HG02938 (cell line): ENCODE measurements at regions not wholly inside any gene's neighbourhood (a gene's known extent, or its start where the extent isn't known, plus 50 kb on each side); places are given as distances from the start of the nearest gene placed in this dataset.

Experiments
- ATAC-seq: cut with Tn5 transposase; IDR thresholded peaks from one replicate; pipeline ENCODE4 v1.9.1; 2021; ENCODE audit warnings: mild to moderate bottlenecking, moderate library complexity; ENCODE audit not compliant: unreplicated experiment

DNA sequence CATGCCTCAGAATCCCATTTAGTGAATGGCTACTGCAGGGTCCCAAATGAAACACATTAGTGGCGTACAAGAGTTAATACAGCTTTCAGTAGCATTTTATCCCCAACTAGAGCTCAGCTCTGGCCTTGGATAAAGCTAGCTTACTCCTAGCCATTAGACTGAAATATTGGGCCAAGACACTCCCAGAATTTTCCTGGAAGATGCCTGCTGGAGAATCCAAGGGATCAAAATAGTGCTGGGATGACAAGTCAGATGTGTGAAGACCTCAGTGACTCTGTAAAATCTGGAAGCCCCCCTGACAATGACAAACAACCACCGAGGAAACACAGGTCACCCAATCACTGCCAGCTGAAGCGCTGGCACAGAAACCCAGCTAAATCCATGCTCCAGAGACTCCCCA, 303.1 kb upstream of the SORL1-AS1 start:
- no peak for ATAC-seq

DNA sequence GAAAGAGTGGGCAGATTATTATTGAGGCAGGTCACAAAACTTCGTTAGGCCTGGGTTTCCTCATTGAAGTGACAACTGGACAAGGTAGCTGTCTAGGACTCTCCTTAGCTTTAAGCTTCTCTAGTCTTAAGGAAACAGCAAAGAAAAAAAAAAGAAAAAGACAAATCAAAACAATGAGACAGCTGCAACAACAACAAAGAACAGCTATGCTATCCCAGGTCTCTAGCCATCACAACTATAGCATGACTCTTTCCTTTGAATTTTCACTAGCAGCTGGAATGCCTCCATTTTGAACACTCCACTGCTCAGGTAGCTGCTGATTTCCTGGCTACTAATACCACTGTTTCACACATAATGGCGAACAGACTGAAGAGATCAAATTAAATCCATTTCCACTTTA, 302.4 kb upstream of the SORL1-AS1 start:
- no peak for ATAC-seq

DNA sequence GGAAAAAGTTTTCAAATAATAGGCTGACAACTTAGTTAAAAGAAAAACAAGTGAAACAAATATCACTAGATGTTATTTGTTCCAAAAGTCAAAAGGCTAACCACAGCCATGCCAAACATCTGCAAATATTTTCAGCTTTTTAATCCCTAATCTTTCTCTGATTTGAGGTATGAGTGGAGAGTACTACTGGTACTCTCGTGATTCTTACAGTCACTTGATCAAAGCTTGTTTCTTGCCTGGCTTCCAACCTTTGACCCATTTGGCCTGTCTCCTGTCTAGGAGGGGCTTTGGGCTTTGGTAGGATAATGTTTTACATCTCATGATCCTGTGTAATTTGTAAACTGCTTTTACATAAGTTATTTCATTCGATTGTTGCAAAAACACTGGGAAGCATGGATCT, 301.8 kb upstream of the SORL1-AS1 start:
- ATAC-seq = no peak

DNA sequence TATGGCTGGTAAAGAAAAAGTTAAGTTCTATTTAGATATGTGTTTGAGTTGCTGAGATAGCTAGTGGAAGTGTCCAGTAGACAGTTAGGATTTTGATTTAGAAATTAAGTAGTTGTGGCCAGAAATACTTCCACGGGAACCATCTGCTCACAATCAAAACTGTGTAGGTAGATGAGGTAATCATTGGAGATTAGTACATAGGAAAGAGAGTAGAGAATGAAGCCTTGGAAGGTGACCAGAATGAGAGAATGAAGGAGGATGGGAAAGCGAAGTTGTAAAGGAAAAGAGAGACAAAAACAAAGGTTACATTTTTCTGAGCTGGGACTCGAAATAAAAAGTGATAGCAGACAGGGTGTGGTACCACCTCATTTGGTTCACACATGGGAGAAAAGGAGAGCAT, 296.9 kb upstream of the SORL1-AS1 start:
- no peak for ATAC-seq

DNA sequence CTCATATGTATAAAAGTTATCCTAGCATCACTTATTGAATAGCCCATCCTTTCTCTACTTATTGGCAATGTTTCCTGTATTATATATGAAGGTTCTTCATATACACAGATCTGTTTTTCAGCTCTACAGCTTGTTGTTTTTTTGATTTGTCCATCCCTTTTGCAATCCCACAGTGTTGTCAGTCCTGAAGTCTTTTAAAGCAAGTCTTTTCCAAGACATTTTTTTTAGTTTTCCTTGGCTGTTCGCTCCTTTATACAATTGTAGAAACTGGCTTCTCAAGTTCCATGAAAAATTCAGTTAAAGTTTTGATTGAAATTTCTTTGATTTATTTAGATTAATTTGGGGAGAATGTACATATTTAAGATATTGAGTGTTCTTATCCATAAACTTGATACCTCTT, 295.3 kb upstream of the SORL1-AS1 start:
- no peak for ATAC-seq

DNA sequence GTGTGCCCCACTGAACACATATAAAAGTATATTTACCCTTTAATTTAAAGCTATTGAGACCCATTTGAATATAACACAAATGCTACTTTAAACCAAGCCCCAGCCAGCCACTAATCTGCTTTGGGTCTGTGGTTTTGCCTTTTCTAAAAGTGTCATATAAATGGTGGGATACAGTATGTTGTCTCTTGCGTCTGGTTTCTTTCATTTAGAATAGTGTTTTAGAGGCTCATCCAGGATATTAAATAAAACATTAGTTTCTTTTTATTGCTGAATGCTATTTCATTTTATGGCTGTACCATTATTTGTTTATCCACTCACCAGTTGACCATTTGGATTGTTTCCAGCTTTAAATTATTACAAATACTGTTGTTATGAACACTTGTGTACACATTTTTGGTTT, 290.5 kb upstream of the SORL1-AS1 start:
- no peak for ATAC-seq

DNA sequence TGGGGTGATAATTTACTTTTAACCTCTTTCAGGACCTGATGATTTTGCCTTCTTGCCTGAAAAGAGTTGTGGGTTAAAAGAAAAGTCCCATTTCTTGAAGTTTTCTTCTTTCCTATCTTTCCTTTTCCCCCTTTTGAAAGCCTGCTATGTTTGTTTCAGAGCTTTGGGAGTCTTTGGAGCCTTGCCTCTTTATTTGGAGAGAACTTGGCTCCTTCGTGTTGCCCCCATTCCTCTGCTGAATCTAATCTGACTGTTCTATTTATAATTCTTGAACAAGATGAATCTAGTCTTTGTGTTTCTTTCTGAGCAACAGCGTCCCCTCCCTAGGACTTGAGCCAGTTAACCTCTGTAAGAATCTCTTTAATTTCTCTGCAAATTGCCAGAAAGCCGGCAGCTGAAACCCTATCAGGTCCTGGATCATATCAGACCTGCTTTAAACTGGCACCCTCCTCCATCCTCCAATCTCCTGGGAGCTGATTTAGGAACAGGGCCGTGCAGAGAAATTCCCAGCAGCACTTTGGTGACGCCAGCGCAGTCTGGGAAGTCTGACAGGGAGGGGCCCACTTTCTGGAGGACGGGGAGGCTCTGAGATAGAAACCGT, 289.1 kb upstream of the SORL1-AS1 start:
- no peak for ATAC-seq

DNA sequence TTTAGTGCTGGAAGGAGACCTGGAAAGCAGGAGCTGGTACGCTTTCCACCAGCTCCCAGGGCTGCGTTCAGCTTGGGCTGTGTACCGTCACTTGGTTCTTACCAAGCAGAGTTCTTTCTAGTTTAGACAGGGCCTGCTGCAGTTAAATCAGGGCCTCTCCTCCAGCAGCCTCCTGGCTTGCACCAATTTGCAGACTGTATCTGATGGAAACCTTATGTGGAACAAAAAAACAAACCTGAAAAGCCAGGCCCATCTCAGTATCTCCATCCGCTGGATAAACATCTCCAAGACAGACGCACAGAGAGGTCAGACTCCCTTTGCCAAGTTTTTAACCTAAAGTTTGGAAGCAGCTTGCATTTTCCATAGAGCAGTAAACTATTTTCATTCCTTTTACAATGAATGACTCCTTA, 288.6 kb upstream of the SORL1-AS1 start:
- no peak for ATAC-seq

DNA sequence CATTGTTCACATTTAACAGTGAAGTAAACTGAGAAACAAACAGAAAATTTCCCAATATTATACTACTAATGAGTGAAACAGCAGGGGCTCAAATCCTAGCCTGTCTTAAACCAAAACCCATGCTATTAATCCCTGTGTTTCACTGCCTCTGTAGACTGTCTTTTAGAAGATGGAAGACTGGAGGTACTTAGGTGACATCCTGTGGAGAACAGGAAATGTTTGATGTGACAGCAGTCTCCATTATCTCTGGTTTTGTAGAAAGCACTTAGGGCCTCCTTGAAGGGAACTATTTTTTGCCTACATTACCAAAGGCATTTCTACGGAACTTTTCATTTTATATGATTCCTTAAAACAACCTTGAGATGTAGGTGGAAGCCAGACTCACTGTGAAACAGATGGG, 288.1 kb upstream of the SORL1-AS1 start:
- no peak for ATAC-seq

DNA sequence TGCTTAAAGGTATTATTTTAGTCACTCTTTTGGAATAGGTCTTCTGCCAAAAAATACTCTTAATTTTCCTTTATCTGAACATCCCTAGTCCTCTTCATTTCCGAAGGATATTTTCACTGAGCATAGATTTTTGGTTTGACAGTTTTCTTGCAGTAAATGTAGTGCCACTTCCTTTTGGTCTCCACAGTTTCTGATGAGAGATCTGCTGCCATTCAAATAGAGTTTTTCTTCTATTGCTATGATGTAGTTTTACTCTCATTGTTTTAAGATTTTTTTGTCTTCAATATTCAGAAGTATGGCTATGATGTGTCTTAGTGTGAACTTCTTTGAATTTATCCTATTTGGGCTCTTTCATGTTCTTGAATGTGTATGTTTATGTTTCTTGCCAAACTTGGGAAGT, 281.1 kb upstream of the SORL1-AS1 start:
- no peak for ATAC-seq

DNA sequence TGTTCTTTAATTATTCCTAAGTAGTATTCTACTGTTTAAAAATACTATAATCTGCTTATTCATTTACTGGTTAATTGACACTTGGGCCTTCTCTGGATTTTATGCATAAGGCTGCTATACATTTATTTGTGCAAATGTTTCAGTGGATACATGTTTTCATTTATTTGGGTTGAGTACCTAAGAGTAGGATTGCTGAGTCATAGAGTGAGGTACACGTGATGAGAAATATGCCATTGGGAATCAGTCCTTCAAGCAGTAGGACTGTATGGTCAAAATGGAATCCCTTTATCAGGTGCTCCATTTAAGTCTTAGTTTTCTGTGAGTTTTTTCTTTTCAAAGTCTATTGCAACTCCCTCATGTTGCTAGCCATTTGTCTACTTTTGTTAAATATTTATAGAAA, 275.2 kb upstream of the SORL1-AS1 start:
- ATAC-seq = no peak

DNA sequence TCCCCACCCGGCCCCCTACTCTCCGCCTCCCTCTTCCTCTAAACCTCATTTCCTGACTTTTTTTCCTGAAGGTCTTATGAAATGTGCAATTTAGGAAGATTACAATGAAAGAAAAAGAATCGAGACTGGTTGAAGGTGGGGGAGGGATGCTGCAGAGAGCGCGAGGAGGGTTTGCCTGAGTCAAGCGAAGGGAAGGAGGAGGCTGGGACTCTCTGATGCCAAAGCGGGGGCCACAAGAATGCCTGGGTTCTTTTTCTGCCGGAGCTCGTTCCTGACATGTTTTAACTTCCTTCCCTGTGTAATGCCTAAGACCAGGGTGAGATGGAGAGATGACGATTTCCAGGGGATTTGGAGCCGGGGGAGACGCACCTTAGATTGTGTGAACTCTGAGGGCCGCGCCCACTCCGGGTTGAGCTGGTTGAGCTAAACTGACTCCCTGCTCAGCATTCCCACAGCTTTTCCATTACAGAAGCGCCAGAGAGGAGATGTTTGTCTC, 270.5 kb upstream of the SORL1-AS1 start:
- no peak for ATAC-seq

DNA sequence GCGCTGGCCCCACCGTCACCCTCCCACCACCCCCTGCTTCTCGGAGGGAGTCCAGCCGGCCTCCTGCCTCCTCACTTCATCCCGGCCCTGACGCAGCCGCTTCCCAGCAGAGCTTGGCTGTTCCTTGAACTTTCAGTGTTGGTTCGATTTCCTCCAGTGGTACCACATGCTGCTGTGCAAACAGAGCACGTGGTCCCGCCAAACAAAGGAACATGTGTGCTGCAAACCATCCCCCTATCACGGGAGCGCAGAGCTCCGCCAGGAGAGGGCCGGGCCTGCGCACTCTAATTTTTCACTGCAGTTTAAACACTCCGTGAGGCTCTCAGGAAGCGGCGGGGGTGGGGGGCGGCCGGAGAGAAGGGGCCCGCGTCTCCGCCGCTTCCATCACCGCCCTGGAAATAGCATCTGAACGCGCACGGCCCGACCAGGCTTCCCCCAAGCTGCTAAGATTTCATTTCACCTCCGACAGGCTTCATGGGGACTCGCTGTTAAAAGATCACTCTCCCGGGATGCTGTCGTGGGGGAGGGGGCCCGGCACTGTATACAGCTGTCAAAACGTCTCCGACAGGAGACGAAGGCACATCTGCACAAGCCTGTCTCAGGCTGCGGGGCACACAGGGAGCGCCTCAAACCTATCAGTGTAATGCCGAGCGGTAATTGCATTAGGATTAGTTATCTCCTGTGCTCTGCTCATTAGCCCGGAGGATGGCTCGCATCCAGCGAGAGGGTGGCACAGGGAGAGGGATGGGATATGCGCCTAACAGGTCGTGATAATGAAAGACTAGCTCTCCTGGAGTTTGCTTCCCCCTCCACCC, 269.9 kb upstream of the SORL1-AS1 start:
- no peak for ATAC-seq

DNA sequence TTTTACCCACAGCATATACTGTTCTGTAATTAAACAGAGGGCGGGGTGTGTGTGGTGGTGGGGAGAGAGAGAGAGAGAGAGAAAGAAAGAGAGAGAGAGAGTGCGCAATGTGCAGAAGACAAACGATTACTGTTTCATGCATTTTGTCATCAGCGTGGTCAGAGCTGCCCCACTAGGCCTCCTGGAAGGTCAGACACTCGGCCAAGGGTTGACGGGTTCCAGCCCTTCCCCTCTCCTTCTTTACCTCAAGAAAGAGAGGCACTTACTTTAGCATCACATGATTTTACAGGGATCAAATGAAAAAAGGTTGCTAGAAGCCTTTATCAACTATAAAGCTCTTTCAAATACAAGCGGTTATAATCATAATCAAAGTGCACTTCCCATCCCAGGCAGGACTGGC, 269.2 kb upstream of the SORL1-AS1 start:
- ATAC-seq = no peak

DNA sequence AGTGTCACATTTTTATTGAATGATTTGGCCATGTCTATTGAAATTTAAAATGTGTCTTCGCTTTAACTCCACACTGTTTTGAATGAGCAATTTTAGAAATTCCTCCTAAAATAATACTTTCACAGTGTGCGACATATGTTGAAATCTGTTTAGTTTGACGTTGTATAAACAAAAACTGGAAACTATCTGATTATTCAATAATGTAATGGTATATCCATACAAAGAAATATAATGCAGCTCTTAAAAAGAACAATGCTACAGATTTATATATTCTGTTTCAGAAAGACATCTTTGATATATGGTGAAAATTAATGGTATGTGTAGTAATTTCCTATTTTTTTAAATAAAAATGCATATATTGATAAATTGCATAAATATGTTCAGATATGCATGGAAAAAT, 268.7 kb upstream of the SORL1-AS1 start:
- ATAC-seq = no peak

DNA sequence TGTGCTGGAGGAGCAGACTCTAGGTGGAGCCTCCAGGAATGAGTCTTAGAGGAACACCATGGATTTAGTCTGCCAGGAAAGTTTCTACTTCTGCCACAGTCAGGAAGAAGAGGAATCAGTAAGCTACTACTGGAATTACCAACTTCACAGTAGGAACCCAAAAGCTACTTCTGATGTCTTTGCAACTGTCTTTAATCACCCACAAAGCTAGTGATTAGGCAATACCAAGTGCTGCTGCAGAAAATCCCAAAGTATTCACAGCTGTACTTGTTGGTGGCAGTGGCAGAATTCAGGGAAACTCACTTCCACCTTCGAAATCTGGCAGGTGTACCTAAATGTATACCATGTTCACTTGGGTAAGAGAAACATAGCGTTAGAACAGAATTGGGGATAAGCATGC, 264.5 kb upstream of the SORL1-AS1 start:
- no peak for ATAC-seq

DNA sequence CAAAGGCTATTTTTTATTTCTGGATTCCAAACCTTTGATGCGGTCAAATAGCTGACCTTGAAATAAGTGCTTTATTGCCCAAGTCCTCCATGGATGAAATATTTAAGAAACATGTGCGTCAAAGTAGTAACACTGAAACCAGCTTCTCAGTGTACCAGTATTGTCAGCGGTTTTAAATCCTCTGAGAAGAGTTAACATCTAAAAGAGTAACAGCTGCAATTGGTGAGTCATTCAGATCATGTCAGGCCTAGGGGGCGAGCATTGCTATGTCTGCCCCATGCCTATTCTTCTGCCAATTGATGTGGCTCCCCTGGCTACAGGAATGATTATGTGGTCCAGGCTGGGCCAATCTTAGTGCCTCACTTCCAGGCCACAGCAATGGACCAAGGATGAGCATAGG, 263.3 kb upstream of the SORL1-AS1 start:
- ATAC-seq = no peak

DNA sequence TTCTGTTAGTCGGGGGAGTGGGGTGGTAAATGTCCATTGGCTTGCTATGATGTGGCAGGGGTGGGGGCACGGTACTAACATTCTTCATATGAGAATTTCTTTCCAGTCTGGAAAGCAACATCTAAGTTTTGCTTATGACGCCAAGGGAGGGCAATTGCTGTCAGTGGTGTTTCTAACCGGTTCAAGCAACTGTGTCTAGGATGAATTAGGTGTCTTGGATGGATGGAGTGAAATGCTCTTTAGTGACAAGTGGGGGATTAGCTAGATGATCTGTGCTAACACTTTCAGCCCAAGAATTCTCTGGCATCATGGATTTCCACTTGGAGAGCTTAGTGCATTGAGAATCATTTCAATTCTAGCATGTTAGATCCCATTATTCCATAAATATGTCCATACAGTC, 262.6 kb upstream of the SORL1-AS1 start:
- ATAC-seq = no peak

DNA sequence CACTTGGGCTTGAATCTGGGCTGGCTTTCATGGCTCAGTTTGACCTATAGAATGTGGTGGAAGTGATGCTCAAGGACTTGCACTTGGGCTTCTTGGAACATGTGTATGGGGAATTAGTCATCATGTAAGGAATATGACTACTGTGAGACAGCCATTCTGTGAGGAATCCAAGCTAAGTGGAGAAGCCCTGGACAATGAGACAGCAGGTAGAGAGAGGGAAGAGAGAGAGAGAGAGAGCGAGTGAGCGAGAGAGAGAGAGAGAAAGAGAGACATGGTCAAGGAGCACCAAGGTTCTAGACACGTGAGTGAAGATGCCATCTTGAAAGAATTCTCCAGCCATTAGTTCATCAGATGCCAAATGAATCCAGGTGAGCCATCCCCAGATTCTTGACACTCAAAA, 261.6 kb upstream of the SORL1-AS1 start:
- no peak for ATAC-seq

DNA sequence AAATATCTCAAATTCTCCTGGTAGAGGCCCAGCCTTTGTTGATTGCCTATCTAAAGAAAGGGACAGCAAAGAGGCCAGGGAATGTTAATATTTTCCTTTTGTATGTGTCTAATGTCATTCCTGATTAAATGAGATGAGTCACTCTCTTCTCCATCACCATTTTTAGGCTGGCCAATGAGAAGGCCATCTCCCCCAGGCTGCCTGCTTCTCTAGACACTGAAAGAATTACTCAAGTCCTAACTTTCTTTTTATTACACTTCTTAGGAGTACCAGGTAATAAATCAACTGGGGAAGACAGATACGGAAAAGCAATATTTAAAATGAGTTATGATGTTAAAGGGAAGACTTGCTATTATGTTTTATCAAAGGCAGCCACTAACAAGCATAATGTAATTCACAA, 259.2 kb upstream of the SORL1-AS1 start:
- ATAC-seq = no peak

DNA sequence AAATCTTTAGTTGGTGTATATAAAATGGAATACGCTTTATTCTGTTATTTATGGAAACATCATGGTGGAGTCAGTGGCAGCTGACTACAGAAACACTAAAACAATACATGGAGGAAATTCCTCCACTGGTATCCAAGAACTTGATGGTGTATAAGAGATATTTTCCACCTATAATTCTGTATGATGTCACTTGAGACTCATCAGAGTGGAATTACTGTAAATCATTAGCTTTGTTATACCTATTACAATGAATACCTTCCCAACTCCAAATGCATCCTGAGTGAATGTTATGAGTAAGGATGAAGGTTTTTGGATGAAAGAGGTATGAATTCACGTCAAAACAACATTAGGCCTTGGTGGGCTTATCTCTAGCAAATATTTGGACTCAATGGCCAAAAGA, 258.5 kb upstream of the SORL1-AS1 start:
- no peak for ATAC-seq

DNA sequence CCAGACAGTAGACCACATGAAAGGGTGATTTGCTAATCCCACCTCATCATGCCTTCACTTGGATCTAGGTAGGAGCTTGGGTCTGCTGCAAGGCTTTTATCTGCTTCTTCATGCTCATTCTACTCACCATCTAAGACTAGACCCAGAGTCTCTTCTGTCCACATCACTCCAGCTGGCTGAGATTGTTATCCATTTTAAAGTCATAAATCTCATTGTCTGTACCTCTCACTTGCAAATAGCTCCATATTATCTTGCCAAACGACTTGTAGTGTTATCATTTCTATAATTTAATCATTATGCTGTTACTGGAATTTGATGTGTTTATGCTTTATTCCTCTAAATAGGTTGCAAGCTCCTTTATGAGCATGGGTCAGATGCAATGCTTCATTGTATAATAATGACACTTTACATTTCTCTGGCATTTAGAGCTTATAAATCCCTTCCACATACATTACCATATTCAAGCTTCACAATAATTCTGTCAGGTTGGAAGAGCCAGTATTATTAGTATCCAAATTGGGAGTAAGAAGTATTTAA, 254.2 kb upstream of the SORL1-AS1 start:
- no peak for ATAC-seq
